ENCODE measurements at regions not wholly inside any gene's neighbourhood (a gene's known extent, or its start where the extent isn't known, plus 50 kb on each side); places are given as distances from the start of the nearest gene placed in this dataset.

GRCh38 chr4:180636696-180637404, 1606.4 kb upstream of the TENM3 start:
- DNase-seq (ENCODE audit: extremely low read depth, low read depth, low spot score): no peak

GRCh38 chr4:180637616-180638015, 1605.6 kb upstream of the TENM3 start:
- no peak for DNase-seq (ENCODE audit: extremely low read depth, low read depth, low spot score)

GRCh38 chr4:180640193-180640592, 1603.0 kb upstream of the TENM3 start:
- DNase-seq (ENCODE audit: extremely low read depth, low read depth, low spot score): no peak

GRCh38 chr4:180641495-180641894, 1601.7 kb upstream of the TENM3 start:
- DNase-seq (ENCODE audit: extremely low read depth, low read depth, low spot score): no peak

- DNase-seq (ENCODE audit: extremely low read depth, low read depth, low spot score): no peak
These were observed 1600.5 kb upstream of the TENM3 start for GRCh38 chr4:180642732-180643131.

- no peak for DNase-seq (ENCODE audit: extremely low read depth, low read depth, low spot score)
These were observed 1592.9 kb upstream of the TENM3 start for GRCh38 chr4:180650273-180650672.

GRCh38 chr4:180652533-180652932, 1590.7 kb upstream of the TENM3 start:
- DNase-seq (ENCODE audit: extremely low read depth, low read depth, low spot score): no peak

- no peak for DNase-seq (ENCODE audit: extremely low read depth, low read depth, low spot score)
These were observed 1587.3 kb upstream of the TENM3 start for GRCh38 chr4:180655886-180656285.

GRCh38 chr4:180657881-180658280, 1585.3 kb upstream of the TENM3 start:
- no peak for DNase-seq (ENCODE audit: extremely low read depth, low read depth, low spot score)

GRCh38 chr4:180664766-180665368, 1578.3 kb upstream of the TENM3 start:
- DNase-seq (ENCODE audit: extremely low read depth, low read depth, low spot score): peak; percentile 72

- DNase-seq (ENCODE audit: extremely low read depth, low read depth, low spot score): no peak
These were observed 1577.7 kb upstream of the TENM3 start for GRCh38 chr4:180665481-180665880.

- no peak for DNase-seq (ENCODE audit: extremely low read depth, low read depth, low spot score)
These were observed 1577.0 kb upstream of the TENM3 start for GRCh38 chr4:180665994-180666824.

GRCh38 chr4:180668732-180669131, 1574.5 kb upstream of the TENM3 start:
- DNase-seq (ENCODE audit: extremely low read depth, low read depth, low spot score): no peak

GRCh38 chr4:180669680-180670079, 1573.5 kb upstream of the TENM3 start:
- DNase-seq (ENCODE audit: extremely low read depth, low read depth, low spot score): no peak

GRCh38 chr4:180674619-180675358, 1568.4 kb upstream of the TENM3 start:
- DNase-seq (ENCODE audit: extremely low read depth, low read depth, low spot score): no peak

- DNase-seq (ENCODE audit: extremely low read depth, low read depth, low spot score): no peak
These were observed 1567.9 kb upstream of the TENM3 start for GRCh38 chr4:180675359-180675650.

GRCh38 chr4:180680305-180680704, 1562.9 kb upstream of the TENM3 start:
- no peak for DNase-seq (ENCODE audit: extremely low read depth, low read depth, low spot score)

- DNase-seq (ENCODE audit: extremely low read depth, low read depth, low spot score): no peak
These were observed 1560.4 kb upstream of the TENM3 start for GRCh38 chr4:180682776-180683175.

- DNase-seq (ENCODE audit: extremely low read depth, low read depth, low spot score): no peak
These were observed 1560.0 kb upstream of the TENM3 start for GRCh38 chr4:180683186-180683585.

GRCh38 chr4:180688480-180688879, 1554.7 kb upstream of the TENM3 start:
- DNase-seq (ENCODE audit: extremely low read depth, low read depth, low spot score): no peak

GRCh38 chr4:180694875-180695274, 1548.3 kb upstream of the TENM3 start:
- no peak for DNase-seq (ENCODE audit: extremely low read depth, low read depth, low spot score)
